ENCODE measurements at regions not wholly inside any gene's neighbourhood (a gene's known extent, or its start where the extent isn't known, plus 50 kb on each side); places are given as distances from the start of the nearest gene placed in this dataset.
"Not testable (repeated sequence)": the region's sequence is repeated elsewhere in the genome, so short reads cannot be mapped to it uniquely, and the experiment has no call there.

DNA sequence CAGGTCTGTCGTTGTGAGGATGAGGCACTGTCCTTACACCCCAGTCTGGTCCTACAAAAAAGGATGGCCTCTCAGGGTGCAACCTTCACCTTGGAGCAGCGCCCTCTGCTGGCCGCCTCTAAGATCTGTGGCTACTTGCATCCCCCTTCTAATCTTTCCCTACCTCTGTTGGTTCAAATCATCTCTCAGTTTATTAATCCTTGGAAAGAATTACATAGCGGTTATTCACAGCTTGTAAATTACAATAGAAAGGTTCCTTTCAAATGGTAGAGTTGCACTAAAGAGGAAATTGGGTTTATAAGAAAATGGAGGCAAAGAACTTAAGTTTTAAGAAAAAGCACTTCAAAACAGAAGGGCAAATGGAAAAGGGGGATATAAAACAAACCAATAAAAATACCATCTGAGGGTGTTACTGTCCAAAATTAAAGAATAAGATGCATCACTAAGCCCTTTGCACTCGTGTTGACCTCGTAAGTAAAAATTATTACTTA is 102.0 kb upstream of the PLEKHM1 start:
- DNase-seq, result not testable (repeated sequence)

GRCh38 chr17:45596347-45596746 is 105.8 kb upstream of the PLEKHM1 start:
- not testable (repeated sequence) for DNase-seq

GRCh38 chr17:45600052-45601012 is 109.8 kb upstream of the PLEKHM1 start:
- not testable (repeated sequence) for DNase-seq

GRCh38 chr17:45601013-45601412 is 110.5 kb upstream of the PLEKHM1 start:
- not testable (repeated sequence) for DNase-seq

- DNase-seq, result not testable (repeated sequence)
Measured at GRCh38 chr17:45601605-45602539, 111.4 kb upstream of the PLEKHM1 start.

- not testable (repeated sequence) for DNase-seq
Measured at GRCh38 chr17:45605751-45606150, 115.2 kb upstream of the PLEKHM1 start.

DNA sequence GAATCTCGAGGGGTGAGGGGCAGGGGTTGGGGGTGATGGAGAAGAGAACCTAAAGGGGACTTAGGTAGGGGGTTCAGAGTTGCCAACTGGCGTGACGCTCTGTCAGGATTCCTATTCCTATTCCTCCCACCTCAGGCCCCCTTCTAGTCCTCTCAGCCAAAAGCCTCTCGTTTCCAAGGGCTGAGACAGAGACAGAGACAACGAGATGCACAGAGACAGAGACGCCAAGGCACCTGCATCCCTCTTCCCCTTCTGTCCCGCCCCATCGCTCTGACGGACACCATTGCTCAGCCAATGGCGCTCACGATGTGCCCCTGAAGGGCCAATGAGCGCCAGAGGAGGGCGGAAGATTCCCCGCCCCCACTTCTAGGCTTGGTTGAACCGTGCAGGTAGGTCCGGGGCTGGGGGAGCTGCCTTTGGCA is 129.5 kb upstream of the PLEKHM1 start:
- DNase-seq, result not testable (repeated sequence)

- not testable (repeated sequence) for DNase-seq
Measured at GRCh38 chr17:45620468-45620867, 129.9 kb upstream of the PLEKHM1 start.

- not testable (repeated sequence) for DNase-seq
Measured at GRCh38 chr17:45621087-45621486, 130.6 kb upstream of the PLEKHM1 start.

GRCh38 chr17:45622295-45622694 is 131.8 kb upstream of the PLEKHM1 start:
- DNase-seq, result not testable (repeated sequence)

GRCh38 chr17:45628019-45628418 is 137.5 kb upstream of the PLEKHM1 start:
- DNase-seq, result no peak

GRCh38 chr17:45631941-45632340 is 141.4 kb upstream of the PLEKHM1 start:
- DNase-seq, result no peak

DNA sequence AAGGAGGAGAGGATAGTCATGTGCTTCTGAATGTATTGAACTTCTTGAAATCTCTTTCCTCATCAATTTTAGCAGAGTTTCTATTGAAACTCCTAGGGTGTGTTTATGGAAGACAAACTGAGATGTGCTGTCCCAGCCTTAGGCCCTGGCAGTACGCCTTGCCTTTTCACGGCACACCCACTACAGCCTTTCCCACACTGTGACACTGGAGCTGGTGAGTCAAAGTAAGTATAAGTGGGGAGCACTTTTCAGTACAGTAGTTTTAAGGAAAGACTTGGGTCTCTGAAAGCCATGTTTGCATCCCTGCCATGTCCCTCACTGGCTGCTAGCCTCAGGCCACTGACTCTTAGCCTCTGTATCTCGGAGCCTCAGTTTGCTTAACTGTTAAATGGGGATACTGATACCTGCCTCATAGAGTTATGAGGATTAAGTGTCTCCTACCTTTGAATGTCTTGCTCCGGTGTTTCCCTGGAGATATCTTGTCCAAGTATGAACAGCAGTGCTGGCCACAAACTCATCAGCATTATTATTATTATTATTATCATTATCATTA is 144.7 kb upstream of the CRHR1 start:
- no peak for DNase-seq

DNA sequence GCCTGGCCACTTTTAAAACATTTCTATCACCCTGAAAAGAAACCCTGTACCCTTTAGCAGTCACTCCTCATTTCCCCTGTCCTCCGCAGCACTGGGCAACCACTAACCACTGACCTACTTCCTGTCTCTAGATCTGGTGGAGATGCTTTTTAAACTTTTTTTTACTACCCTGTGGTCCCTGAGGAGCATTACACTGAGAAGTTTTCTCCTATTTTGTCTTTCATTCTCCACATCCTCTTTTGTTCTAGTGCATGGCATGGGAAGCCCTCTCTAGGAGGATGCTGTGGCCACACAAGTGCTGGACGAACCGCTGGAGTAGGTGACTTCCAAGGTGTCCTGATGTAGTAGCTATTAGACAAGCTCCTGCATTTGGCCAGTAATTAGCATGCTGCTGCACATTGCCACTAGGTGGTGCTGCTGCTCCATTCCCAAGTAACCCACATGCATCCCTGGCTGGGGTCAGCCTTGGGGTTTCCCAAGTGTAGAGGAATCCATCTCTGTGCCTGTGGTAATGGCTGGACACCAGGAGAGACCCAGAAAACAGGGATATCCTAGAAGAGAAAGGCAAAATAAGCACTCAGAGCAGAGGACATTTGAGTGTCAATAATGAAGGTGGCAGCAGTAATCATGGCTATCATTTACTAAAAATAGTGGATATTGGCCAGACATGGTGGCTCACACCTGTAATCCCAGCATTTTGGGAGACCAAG is 143.8 kb upstream of the CRHR1 start:
- DNase-seq, result no peak

- no peak for DNase-seq
Measured at GRCh38 chr17:45641541-45641940, 142.6 kb upstream of the CRHR1 start.

GRCh38 chr17:45643591-45643990 is 140.5 kb upstream of the CRHR1 start:
- no peak for DNase-seq

DNA sequence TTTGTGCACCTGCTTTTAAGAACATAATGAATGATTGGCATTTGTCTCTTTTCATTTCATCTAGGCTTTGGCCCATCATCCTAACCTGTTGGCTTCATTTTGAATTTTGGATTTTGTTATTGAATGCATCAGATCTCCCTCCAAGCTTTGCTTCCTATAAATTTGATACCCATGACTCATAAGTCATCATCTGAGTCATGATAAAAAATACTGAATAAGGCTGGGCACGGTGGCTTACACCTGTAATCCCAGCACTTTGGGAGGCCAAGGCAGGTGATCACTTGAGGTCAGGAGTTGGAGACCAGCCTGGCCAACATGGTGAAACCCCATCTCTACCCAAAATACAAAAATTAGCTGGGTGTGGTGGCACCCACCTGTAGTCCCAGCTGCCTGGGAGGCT is 139.5 kb upstream of the CRHR1 start:
- DNase-seq, result not testable (repeated sequence)

DNA sequence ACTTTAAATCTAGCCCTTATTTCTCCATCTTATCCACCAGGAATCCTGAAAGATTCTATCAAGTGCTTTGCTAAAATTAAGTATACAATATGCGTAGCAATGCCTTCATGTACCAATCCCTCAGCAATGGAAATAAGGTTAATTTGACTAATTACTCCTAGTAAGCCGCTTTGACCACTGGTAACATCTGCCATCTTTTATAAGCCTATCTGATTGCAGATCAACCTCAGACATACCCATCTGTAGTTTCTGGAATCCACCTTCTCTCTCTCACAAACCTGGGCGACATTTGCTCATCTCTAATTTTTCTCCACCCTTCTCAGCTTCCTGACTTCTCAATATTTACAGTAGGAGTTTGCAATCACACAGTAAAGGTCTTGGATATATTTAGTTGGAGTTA is 138.8 kb upstream of the CRHR1 start:
- no peak for DNase-seq

DNA sequence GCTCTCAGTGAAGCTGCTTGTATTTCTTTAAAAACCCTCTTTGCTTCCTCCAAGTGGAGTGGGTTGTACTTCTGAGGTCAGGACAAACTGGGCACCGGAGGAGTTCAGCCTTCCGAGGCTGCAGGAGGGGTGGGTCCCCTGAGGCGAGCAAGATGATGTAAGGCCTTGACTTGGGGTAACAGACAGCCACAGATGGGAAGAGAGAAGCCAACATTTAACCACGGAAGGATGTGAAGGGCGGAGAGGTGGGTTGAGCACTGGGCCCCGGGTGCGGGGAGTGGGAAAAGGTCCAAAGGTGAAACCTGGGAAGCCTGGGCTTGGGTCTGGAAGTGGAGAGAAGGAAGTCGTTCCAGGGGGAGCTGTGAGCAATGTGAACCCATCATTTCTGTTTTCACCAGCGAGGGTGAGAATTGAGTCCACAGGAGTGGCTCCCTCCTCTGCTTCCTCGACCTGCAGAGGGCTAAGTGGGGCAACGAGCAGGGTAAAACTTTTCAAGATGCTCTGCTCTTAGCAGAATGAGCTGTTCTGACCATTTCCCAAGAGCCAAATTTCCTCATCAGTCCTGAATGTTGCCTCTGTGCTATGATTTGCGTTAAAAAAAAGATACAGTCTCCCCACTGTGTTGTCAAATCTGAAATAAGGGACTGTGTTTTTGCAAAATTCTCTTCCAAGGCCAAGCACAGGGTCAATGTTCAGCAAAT is 137.7 kb upstream of the CRHR1 start:
- no peak for DNase-seq

DNA sequence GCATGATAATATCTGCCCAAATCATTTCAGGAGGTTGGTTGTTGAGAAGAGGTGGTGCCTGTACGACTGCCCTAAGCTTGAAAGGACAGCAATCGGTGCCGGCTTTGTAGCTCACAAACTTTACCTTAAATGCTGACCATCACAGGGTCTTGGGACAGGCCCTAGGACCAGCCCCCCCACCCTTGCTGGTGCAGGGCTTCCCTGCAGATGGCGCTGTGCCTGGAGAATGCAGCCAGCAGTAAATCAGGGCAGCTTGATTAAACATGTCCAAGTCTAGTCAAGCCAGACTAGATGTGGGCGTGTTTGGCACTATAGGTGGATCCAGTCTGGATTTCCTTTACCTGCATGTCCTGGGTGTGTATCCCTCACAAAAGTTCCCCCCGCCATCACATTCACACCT is 135.5 kb upstream of the CRHR1 start:
- no peak for DNase-seq

GRCh38 chr17:45649796-45650195 is 134.3 kb upstream of the CRHR1 start:
- DNase-seq, result no peak

DNA sequence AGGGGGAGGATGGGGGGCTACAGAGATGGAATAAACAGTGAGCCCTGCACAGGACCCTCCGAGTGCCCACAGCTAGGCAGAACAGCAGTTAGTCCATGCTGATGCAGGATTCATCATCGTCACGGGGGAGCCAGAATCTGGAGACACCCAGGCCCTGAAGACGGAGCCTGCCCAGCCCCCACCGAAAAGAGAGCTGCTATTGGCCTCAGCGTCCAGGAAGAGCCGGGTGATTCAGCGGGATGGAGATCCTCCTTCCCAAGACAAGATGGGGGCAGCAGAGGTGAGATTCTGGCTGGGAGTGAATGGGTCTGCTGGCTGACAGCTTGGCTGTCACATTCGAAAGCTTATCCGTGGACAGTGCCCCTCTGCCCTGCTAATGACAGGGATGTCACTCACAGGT is 133.6 kb upstream of the CRHR1 start:
- DNase-seq, result no peak
